H1 (cell line): ENCODE measurements at regions not wholly inside any gene's neighbourhood (a gene's known extent, or its start where the extent isn't known, plus 50 kb on each side); places are given as distances from the start of the nearest gene placed in this dataset.
A peak's percentile ranks its signal among the peaks of the same experiment; 100 is the strongest.

ENCODE experiments used
- CTCF ChIA-PET: fragments of 300-600 bp; sonication (Branson Sonifier 250); formaldehyde crosslinking; loops from one replicate; lab custom pipeline; 2021; ENCODE audit not compliant: partially characterized antibody; lab: Charles Lee
- POLR2A ChIA-PET: fragments of 300-600 bp; sonication (Branson Sonifier 250); formaldehyde crosslinking; loops from one replicate; lab custom pipeline; 2021; ENCODE audit warnings: inconsistent platforms; ENCODE audit not compliant: partially characterized antibody; lab: Charles Lee
- DNase-seq, 2 experiments: peaks; one replicate each; pipeline versions ENCODE4 v3.0.0 to v3.0.0-alpha.2; 2010 to 2022; ENCODE audit warnings: low spot score in 2 of 2, low read depth in 1 of 2, mixed read lengths in 1 of 2
- FAIRE-seq: peaks from 2 replicates; lab custom pipeline; 2011; peaks lifted over from hg19 to GRCh38; lab: Jason Lieb, UNC
- H2AFZ ChIP-seq: 2 replicates; pipeline ENCODE4 v1.8.1; 2012; ENCODE audit warnings: low read length, inconsistent platforms
- H2AK5ac ChIP-seq: 2 replicates; pipeline ENCODE4 v1.6.1; 2013; ENCODE audit warnings: low read depth, low read length
- H2BK120ac ChIP-seq: replicated peaks from 2 replicates; pipeline ENCODE3; 2013; ENCODE audit warnings: low read depth, low read length, inconsistent platforms
- H2BK12ac ChIP-seq: 2 replicates; pipeline ENCODE4 v1.6.1; 2013; ENCODE audit warnings: low read depth, low read length
- H2BK15ac ChIP-seq: 2 replicates; pipeline ENCODE4 v1.6.1; 2013; ENCODE audit warnings: low read length
- H2BK20ac ChIP-seq: 2 replicates; pipeline ENCODE4 v1.6.1; 2013; ENCODE audit warnings: low read length
- H2BK5ac ChIP-seq: 2 replicates; pipeline ENCODE4 v1.6.1; 2013; ENCODE audit warnings: low read depth, low read length
- H3K14ac ChIP-seq: 2 replicates; pipeline ENCODE4 v1.6.1; 2013; ENCODE audit warnings: inconsistent platforms; ENCODE audit not compliant: insufficient read length
- H3K18ac ChIP-seq: 2 replicates; pipeline ENCODE4 v1.6.1; 2013; ENCODE audit warnings: low read length; ENCODE audit errors: extremely low read depth
- H3K23ac ChIP-seq: 2 replicates; pipeline ENCODE4 v1.6.1; 2013; ENCODE audit warnings: inconsistent platforms; ENCODE audit not compliant: insufficient read length
- H3K23me2 ChIP-seq: 2 replicates; pipeline ENCODE4 v1.6.1; 2013; ENCODE audit warnings: low read depth, low read length
- H3K27ac ChIP-seq: 2 replicates; pipeline ENCODE4 v1.6.1; 2011; ENCODE audit warnings: low read depth, low read length, inconsistent platforms
- H3K27me3 ChIP-seq, 4 experiments: replicated peaks in 1 of 4; 1 replicate in 1 of 4; 2 replicates in 3 of 4; pipeline versions ENCODE4 v1.6.1 to v1.8.1; 2011 to 2013; ENCODE audit warnings: low read length in 3 of 4, mild to moderate bottlenecking in 3 of 4, inconsistent platforms in 2 of 4, mixed read lengths in 2 of 4, moderate library complexity in 1 of 4; ENCODE audit not compliant: control insufficient read depth in 3 of 4, insufficient read depth in 3 of 4; ENCODE audit errors: extremely low read depth in 1 of 4
- H3K36me3 ChIP-seq, 4 experiments: 2 replicates each; pipeline versions ENCODE4 v1.6.1 to v1.8.1; 2011 to 2013; ENCODE audit warnings: mild to moderate bottlenecking in 4 of 4, low read length in 3 of 4, moderate library complexity in 2 of 4, control low read depth in 1 of 4, inconsistent platforms in 1 of 4; ENCODE audit not compliant: insufficient read depth in 4 of 4, control insufficient read depth in 2 of 4
- H3K4ac ChIP-seq: replicated peaks from 2 replicates; pipeline ENCODE3; 2013; ENCODE audit warnings: low read length, low read depth, mixed read lengths, inconsistent platforms; ENCODE audit not compliant: insufficient read length
- H3K4me1 ChIP-seq, 4 experiments: replicated peaks in 1 of 4; 1 replicate in 1 of 4; 2 replicates in 3 of 4; pipeline versions ENCODE4 v1.6.1 to v1.8.1; 2011 to 2013; ENCODE audit warnings: low read length in 3 of 4, inconsistent platforms in 2 of 4, mixed read lengths in 1 of 4; ENCODE audit not compliant: insufficient read depth in 4 of 4, control insufficient read depth in 3 of 4
- H3K4me2 ChIP-seq, 2 experiments: 2 replicates each; pipeline versions ENCODE4 v1.6.1 to v1.8.1; 2011 to 2013; ENCODE audit warnings: low read depth in 2 of 2, low read length in 2 of 2, control low read depth in 1 of 2, inconsistent platforms in 1 of 2, mild to moderate bottlenecking in 1 of 2; ENCODE audit not compliant: insufficient read depth in 1 of 2
- H3K4me3 ChIP-seq, 4 experiments: fragments of 200-600, 300-600 bp in 1 of 4; sonication (generic), shearing (Covaris generic), sonication (Bioruptor Twin) in 1 of 4; 2 replicates each; pipeline versions ENCODE4 v1.5.1 to v1.8.1; 2011 to 2016; ENCODE audit warnings: low read length in 4 of 4, low read depth in 3 of 4, control low read depth in 2 of 4, inconsistent platforms in 2 of 4, mild to moderate bottlenecking in 2 of 4, mixed read lengths in 1 of 4, moderate library complexity in 1 of 4; ENCODE audit not compliant: insufficient read depth in 2 of 4; ENCODE audit errors: extremely low read depth in 1 of 4
- H3K56ac ChIP-seq: replicated peaks from 2 replicates; pipeline ENCODE3; 2013; ENCODE audit warnings: low read depth, mild to moderate bottlenecking, mixed read lengths, low read length, inconsistent platforms; ENCODE audit not compliant: insufficient read length
- H3K79me1 ChIP-seq: 2 replicates; pipeline ENCODE4 v1.6.1; 2013; ENCODE audit warnings: low read depth, low read length, control low read depth
- H3K79me2 ChIP-seq, 2 experiments: 2 replicates each; pipeline versions ENCODE4 v1.6.1 to v1.8.1; 2012 to 2013; ENCODE audit warnings: low read length in 2 of 2, mild to moderate bottlenecking in 2 of 2, inconsistent platforms in 1 of 2; ENCODE audit not compliant: insufficient read depth in 2 of 2, control insufficient read depth in 1 of 2
- H3K9ac ChIP-seq, 4 experiments: replicated peaks in 1 of 4; 1 replicate in 1 of 4; 2 replicates in 3 of 4; pipeline versions ENCODE4 v1.6.1 to v1.8.1; 2011 to 2013; ENCODE audit warnings: low read depth in 3 of 4, low read length in 3 of 4, control low read depth in 2 of 4, mild to moderate bottlenecking in 2 of 4, moderate library complexity in 2 of 4, inconsistent platforms in 1 of 4; ENCODE audit errors: extremely low read depth in 1 of 4
- H3K9me3 ChIP-seq, 2 experiments: 2 replicates each; pipeline versions ENCODE4 v1.6.1 to v1.8.1; 2012 to 2013; ENCODE audit warnings: mild to moderate bottlenecking in 2 of 2, moderate library complexity in 2 of 2, control low read depth in 1 of 2, inconsistent platforms in 1 of 2, low read depth in 1 of 2, low read length in 1 of 2, mixed read lengths in 1 of 2; ENCODE audit not compliant: insufficient read depth in 2 of 2
- H4K20me1 ChIP-seq, 2 experiments: replicated peaks in 1 of 2; 2 replicates each; pipeline versions ENCODE3 to v1.8.1; 2011 to 2013; ENCODE audit warnings: inconsistent platforms in 2 of 2, low read length in 2 of 2, mild to moderate bottlenecking in 1 of 2; ENCODE audit not compliant: insufficient read depth in 2 of 2, control insufficient read depth in 1 of 2
- H4K5ac ChIP-seq: 2 replicates; pipeline ENCODE4 v1.6.1; 2013; ENCODE audit warnings: low read length, low read depth, mixed read lengths, inconsistent platforms; ENCODE audit not compliant: insufficient read length
- H4K8ac ChIP-seq: 2 replicates; pipeline ENCODE4 v1.8.0; 2013; ENCODE audit warnings: mild to moderate bottlenecking, moderate library complexity, low read length, inconsistent platforms; ENCODE audit not compliant: insufficient read depth; ENCODE audit errors: extremely low read depth
- H4K91ac ChIP-seq: replicated peaks from 2 replicates; pipeline ENCODE3; 2013; ENCODE audit warnings: low read length, mixed read lengths, inconsistent platforms; ENCODE audit not compliant: insufficient read length
- ASH2L ChIP-seq: fragments of 200-600, 300-600 bp; sonication (generic); IDR thresholded peaks from one replicate; pipeline ENCODE4 v1.7.1; 2017; ENCODE audit warnings: low read length
- CHD1 ChIP-seq: IDR thresholded peaks from 2 replicates; pipeline ENCODE4 v1.6.1; 2012; ENCODE audit warnings: low read depth, low read length, improper control_type of control experiment
- POLR2A ChIP-seq, 2 experiments: IDR thresholded peaks; 1 replicate in 1 of 2; 2 replicates in 1 of 2; pipeline ENCODE4 v1.6.1; 2011; ENCODE audit warnings: low read depth in 2 of 2, low read length in 2 of 2, mild to moderate bottlenecking in 2 of 2; ENCODE audit errors: control extremely low read depth in 1 of 2
- RFX5 ChIP-seq: IDR thresholded peaks from 2 replicates; pipeline ENCODE4 v1.6.1; 2011; ENCODE audit warnings: low read depth, low read length, improper control_type of control experiment, borderline replicate concordance
- RNF2 ChIP-seq: fragments of 200-900, 300-1000 bp; sonication (generic); IDR thresholded peaks from 2 replicates; pipeline ENCODE4 v1.7.1; 2016; ENCODE audit warnings: borderline replicate concordance, low read depth, mild to moderate bottlenecking, antibody characterized with exemption, low read length; ENCODE audit not compliant: poor library complexity, severe bottlenecking; ENCODE audit errors: missing control alignments
- SAP30 ChIP-seq: fragments of 300-600 bp; sonication (generic); IDR thresholded peaks from 2 replicates; pipeline ENCODE4 v1.7.1; 2012; ENCODE audit warnings: low read length, moderate library complexity, mild to moderate bottlenecking, inconsistent platforms; ENCODE audit not compliant: insufficient read depth, insufficient replicate concordance
- WGBS, 2 experiments: shearing (Covaris generic) in 1 of 2; methylation state at CpG; one replicate each; pipeline versions ENCODE4 v1.1.6 to v1.1.7; 2013 to 2015; ENCODE audit warnings: low lambda C conversion rate in 2 of 2, mixed read lengths in 2 of 2, inconsistent platforms in 1 of 2, low coverage in 1 of 2, missing lambda C conversion rate in 1 of 2; ENCODE audit not compliant: insufficient replicate concordance in 2 of 2, insufficient coverage in 1 of 2, insufficient read length in 1 of 2; ENCODE audit errors: extremely low coverage in 1 of 2, missing lambda C conversion rate in 1 of 2; 5-methylcytosine and 5-hydroxymethylcytosine counted together

DNA sequence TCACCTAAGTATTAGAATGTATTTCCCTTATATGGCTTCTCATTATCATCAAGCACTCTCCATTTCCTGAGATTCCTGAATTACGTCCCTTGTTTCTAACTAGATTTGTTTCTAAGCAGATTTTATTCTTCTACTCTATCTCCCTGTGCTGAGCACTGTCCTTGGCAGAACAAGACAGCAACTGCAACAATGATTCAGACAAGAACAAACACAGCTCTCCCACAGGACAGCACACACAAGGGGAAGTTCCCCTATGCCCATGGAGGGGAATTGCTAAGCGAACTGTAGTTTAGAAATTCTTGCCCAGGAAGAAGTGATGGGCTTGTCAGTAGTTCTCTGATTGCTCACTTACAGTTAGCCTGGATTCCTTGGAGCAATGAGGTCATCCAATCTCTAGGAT, 759.9 kb downstream of the DTWD2 start:
- H3K4me2 ChIP-seq: no peak overlapping the region
- H3K14ac ChIP-seq: no peak overlapping the region
- TF ChIP-seq RNF2 (no peak), SAP30 (no peak), POLR2A (IDR thresholded peaks at IDR 0.05; ENCODE audit: control extremely low read depth in 1 of 2, low read depth in 2 of 2, low read length in 2 of 2) (no peak), CHD1 (no peak), ASH2L (no peak), RFX5 (no peak)
- TF ChIP-seq, all 59 proteins: peak for 0
- Histone ChIP-seq H2AK5ac (no peak overlapping the region), H4K91ac (no peak overlapping the region), H3K18ac (no peak overlapping the region), H3K23me2 (no peaks in the 10 kb centered on the region), H3K27ac (no peak overlapping the region), H3K9ac (no peak overlapping the region; a peak in 1 of 7 replicates), H3K4ac (no peak overlapping the region), H3K27me3 (no peaks in the 10 kb centered on the region), H2BK5ac (no peak overlapping the region), H3K79me1 (no peaks in the 10 kb centered on the region), H3K4me1 (peaks cover 0 to 4% (median 0%) of the 10 kb centered on the region in 4 experiments; a peak in 2 of 7 replicates), H2BK15ac (no peak overlapping the region), H4K5ac (no peak overlapping the region), H3K9me3 (no peaks in the 10 kb centered on the region), H2AFZ (peak overlapping the region; percentile 30; the same call in 1 of the 2 replicates), H4K20me1 (no peaks in the 10 kb centered on the region), H3K23ac (no peak overlapping the region), H2BK20ac (no peak overlapping the region), H2BK12ac (no peak overlapping the region), H3K79me2 (no peaks in the 10 kb centered on the region), H2BK120ac (no peak overlapping the region), H3K56ac (no peak overlapping the region), H3K4me3 (no peak overlapping the region), H4K8ac (no peak overlapping the region), H3K36me3 (no peaks in the 10 kb centered on the region)
- ChIA-PET POLR2A (no interaction called here), CTCF (no interaction called here)
- FAIRE-seq: no peak
- WGBS, 2 experiments: 88% methylated on average over 2 of the region's 2 CpGs; no CpG with 5 or more reads in 1 of the 2 experiments
- no peak for DNase-seq
